Loucy (cell line): ENCODE measurements at regions not wholly inside any gene's neighbourhood (a gene's known extent, or its start where the extent isn't known, plus 50 kb on each side); places are given as distances from the start of the nearest gene placed in this dataset.

Source experiments
- H2AFZ ChIP-seq: fragments of 200-600 bp; sonication (generic); 2 replicates; pipeline ENCODE4 v1.6.0; 2016; ENCODE audit warnings: antibody characterized with exemption, mild to moderate bottlenecking, low read length, moderate library complexity
- H3F3A ChIP-seq: fragments of 200-600 bp; 2 replicates; pipeline ENCODE4 v1.6.0; 2016; ENCODE audit warnings: antibody characterized with exemption, low read depth, mild to moderate bottlenecking
- H3K27me3 ChIP-seq: fragments of 200-600 bp; sonication (generic); 2 replicates; pipeline ENCODE4 v1.6.1; 2014; ENCODE audit warnings: low read length, mild to moderate bottlenecking; ENCODE audit not compliant: insufficient read depth, poor library complexity, severe bottlenecking
- H3K36me3 ChIP-seq: fragments of 200-600 bp; sonication (generic); 2 replicates; pipeline ENCODE4 v1.6.1; 2016; ENCODE audit warnings: low read length; ENCODE audit not compliant: insufficient read depth
- H3K4me1 ChIP-seq: fragments of 200-600 bp; sonication (generic); 2 replicates; pipeline ENCODE4 v1.5.1; 2014; ENCODE audit warnings: low read length, mild to moderate bottlenecking; ENCODE audit not compliant: insufficient read depth, poor library complexity, severe bottlenecking
- H3K4me2 ChIP-seq: fragments of 200-600 bp; sonication (generic); 2 replicates; pipeline ENCODE4 v1.6.0; 2014; ENCODE audit warnings: antibody characterized with exemption, low read length, low read depth, mild to moderate bottlenecking; ENCODE audit not compliant: poor library complexity, severe bottlenecking
- H3K4me3 ChIP-seq: fragments of 200-600 bp; sonication (generic); 2 replicates; pipeline ENCODE4 v1.5.1; 2014; ENCODE audit warnings: low read length, mild to moderate bottlenecking, mixed read lengths; ENCODE audit not compliant: poor library complexity, severe bottlenecking
- H3K79me2 ChIP-seq: fragments of 200-600 bp; sonication (generic); 2 replicates; pipeline ENCODE4 v1.6.1; 2014; ENCODE audit warnings: low read length; ENCODE audit not compliant: insufficient read depth
- H3K9ac ChIP-seq: fragments of 200-600 bp; sonication (generic); 2 replicates; pipeline ENCODE4 v1.6.0; 2014; ENCODE audit warnings: mild to moderate bottlenecking, low read depth, low read length, moderate library complexity; ENCODE audit not compliant: poor library complexity, severe bottlenecking
- H3K9me2 ChIP-seq: fragments of 200-600 bp; sonication (generic); replicated peaks from 2 replicates; pipeline ENCODE4 v1.6.1; 2016; ENCODE audit warnings: low read depth, low read length, mixed read lengths
- H3K9me3 ChIP-seq: fragments of 200-600 bp; sonication (generic); 2 replicates; pipeline ENCODE4 v1.6.1; 2014; ENCODE audit warnings: mild to moderate bottlenecking, antibody characterized with exemption, low read length, low read depth; ENCODE audit not compliant: insufficient read depth
- H4K20me1 ChIP-seq: fragments of 200-600 bp; sonication (generic); 2 replicates; pipeline ENCODE4 v1.6.0; 2014; ENCODE audit warnings: antibody characterized with exemption, low read length, mild to moderate bottlenecking; ENCODE audit not compliant: insufficient read depth, poor library complexity, severe bottlenecking
- CTCF ChIP-seq: fragments of 200-600 bp; sonication (generic); conservative IDR thresholded peaks from 2 replicates; pipeline ENCODE4 v1.5.1; 2014; ENCODE audit warnings: mild to moderate bottlenecking, antibody characterized with exemption, low read length
- EZH2phosphoT487 ChIP-seq: fragments of 200-600 bp; IDR thresholded peaks from 2 replicates; pipeline ENCODE4 v1.6.1; 2018; ENCODE audit warnings: antibody characterized with exemption, mild to moderate bottlenecking, moderate library complexity, borderline replicate concordance

DNA sequence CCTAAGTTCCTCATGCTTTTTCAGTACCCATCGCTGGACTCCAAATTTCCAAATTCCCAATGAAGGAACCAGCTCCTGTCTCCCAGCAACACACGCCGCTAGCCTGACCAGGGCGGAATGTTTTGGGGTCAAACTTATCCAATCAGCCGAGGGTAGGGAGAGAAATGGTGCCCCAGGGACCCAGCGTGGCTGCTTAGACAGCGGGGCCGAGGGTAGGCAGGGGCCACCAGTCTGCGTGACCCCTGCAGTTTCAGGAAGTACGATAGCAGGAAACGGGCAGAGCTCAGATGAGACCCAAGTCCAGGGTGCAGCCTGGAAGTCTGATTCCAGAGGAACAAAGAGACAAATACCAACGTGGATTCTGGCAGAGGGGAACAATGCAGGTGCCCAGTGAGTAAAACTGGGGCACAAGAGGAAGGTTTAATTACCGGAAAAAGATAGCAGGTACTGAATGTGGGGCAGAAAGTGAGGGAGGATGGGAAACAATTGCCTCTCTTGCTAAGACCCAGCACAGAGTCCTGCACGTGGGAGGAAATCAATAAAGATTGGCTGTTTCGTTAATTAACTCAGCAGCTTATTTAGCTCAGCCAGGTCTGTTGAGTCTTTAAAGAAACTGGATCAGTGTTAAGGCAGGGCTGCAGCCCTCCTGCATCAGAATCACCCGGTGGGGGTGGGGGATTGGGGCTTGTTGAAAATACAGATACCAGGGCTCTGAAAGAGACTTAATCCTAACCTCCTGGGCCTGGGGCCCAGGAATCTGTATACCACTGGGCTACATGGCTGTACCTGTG, 50.4 kb upstream of the NFE2L3 start:
- Histone ChIP-seq H3K4me3 (no peak overlapping the region), H2AFZ (peak overlapping the region; percentile 27; the same call in 1 of the 2 replicates), H3K27me3 (no peaks in the 10 kb centered on the region), H3K4me1 (no peaks in the 10 kb centered on the region), H3K9me2 (no peaks in the 10 kb centered on the region), H3K79me2 (no peaks in the 10 kb centered on the region), H3K4me2 (no peak overlapping the region), H3K9ac (no peak overlapping the region), H3K36me3 (no peaks in the 10 kb centered on the region), H3F3A (no peaks in the 10 kb centered on the region), H3K9me3 (no peaks in the 10 kb centered on the region), H4K20me1 (no peaks in the 10 kb centered on the region)
- TF ChIP-seq EZH2phosphoT487, result no peak
- no peak for TF ChIP-seq CTCF

- no peaks in the 10 kb centered on the region for H3K27me3 ChIP-seq
- no peak overlapping the region for H3K9ac ChIP-seq
- H4K20me1 ChIP-seq, result no peaks in the 10 kb centered on the region
- H3K4me1 ChIP-seq, result no peaks in the 10 kb centered on the region
- no peak overlapping the region for H3K4me3 ChIP-seq
- H3K9me3 ChIP-seq, result no peaks in the 10 kb centered on the region
- H2AFZ ChIP-seq, result no peak overlapping the region
- H3K36me3 ChIP-seq, result no peaks in the 10 kb centered on the region
- H3K4me2 ChIP-seq, result no peak overlapping the region
- no peaks in the 10 kb centered on the region for H3K79me2 ChIP-seq
- TF ChIP-seq EZH2phosphoT487 (no peak), CTCF (no peak)
- no peaks in the 10 kb centered on the region for H3F3A ChIP-seq
- H3K9me2 ChIP-seq, result no peaks in the 10 kb centered on the region
Measured at GRCh38 chr7:26102176-26102575, 49.8 kb upstream of the NFE2L3 start.
